Activated CD4-positive, alpha-beta T cell treated with anti-CD3 and anti-CD28 coated beads for 4 hours (primary cell): ENCODE measurements at regions not wholly inside any gene's neighbourhood (a gene's known extent, or its start where the extent isn't known, plus 50 kb on each side); places are given as distances from the start of the nearest gene placed in this dataset.
A peak's percentile ranks its signal among the peaks of the same experiment; 100 is the strongest.
"Not testable (repeated sequence)": the region's sequence is repeated elsewhere in the genome, so short reads cannot be mapped to it uniquely, and the experiment has no call there.

Experiments
- DNase-seq, 2 donors: peaks; one replicate each; pipeline ENCODE4 v3.0.0-alpha.2; 2020

GRCh38 chr10:21463436-21463835, 62.0 kb downstream of the SKIDA1 start:
- no peak for DNase-seq

- DNase-seq: no peak
Measured at GRCh38 chr10:21458126-21458871, 67.2 kb downstream of the SKIDA1 start.

GRCh38 chr10:21456160-21456559, 69.3 kb downstream of the SKIDA1 start:
- no peak for DNase-seq

GRCh38 chr10:21452203-21452602, 73.3 kb downstream of the SKIDA1 start:
- DNase-seq: no peak

GRCh38 chr10:21449288-21449966, 76.1 kb downstream of the SKIDA1 start:
- no peak for DNase-seq

- no peak for DNase-seq
Measured at GRCh38 chr10:21445163-21445562, 80.3 kb downstream of the SKIDA1 start.

GRCh38 chr10:21441625-21442024, 83.9 kb downstream of the SKIDA1 start:
- no peak for DNase-seq

- not testable (repeated sequence) for DNase-seq
Measured at GRCh38 chr10:21438914-21439313, 86.6 kb downstream of the SKIDA1 start.

GRCh38 chr10:21437770-21438382, 87.6 kb downstream of the SKIDA1 start:
- DNase-seq: no peak

- no peak for DNase-seq
Measured at GRCh38 chr10:21432266-21432665, 93.2 kb downstream of the SKIDA1 start.

GRCh38 chr10:21431799-21432198, 93.7 kb downstream of the SKIDA1 start:
- DNase-seq: no peak

- DNase-seq: no peak
Measured at GRCh38 chr10:21427804-21428481, 97.5 kb downstream of the SKIDA1 start.

GRCh38 chr10:21424459-21424861, 101.0 kb downstream of the SKIDA1 start:
- DNase-seq: no peak

GRCh38 chr10:21423850-21424249, 101.6 kb downstream of the SKIDA1 start:
- DNase-seq: no peak

GRCh38 chr10:21423338-21423737, 102.1 kb downstream of the SKIDA1 start:
- DNase-seq: no peak

GRCh38 chr10:21421794-21422193, 103.7 kb downstream of the SKIDA1 start:
- no peak for DNase-seq

GRCh38 chr10:21421016-21421415, 104.5 kb downstream of the SKIDA1 start:
- no peak for DNase-seq

GRCh38 chr10:21418981-21419576, 106.4 kb downstream of the SKIDA1 start:
- DNase-seq: not testable (repeated sequence)

- no peak for DNase-seq
Measured at GRCh38 chr10:21417172-21417712, 108.2 kb downstream of the SKIDA1 start.

GRCh38 chr10:21413680-21414079, 111.8 kb downstream of the SKIDA1 start:
- no peak for DNase-seq

- no peak for DNase-seq
Measured at GRCh38 chr10:21413268-21413667, 112.2 kb downstream of the SKIDA1 start.

- DNase-seq: peak; percentile 8 to 11
Measured at GRCh38 chr10:21406595-21407193, 118.8 kb downstream of the SKIDA1 start.
